AG04449 (cell line): ENCODE measurements at regions not wholly inside any gene's neighbourhood (a gene's known extent, or its start where the extent isn't known, plus 50 kb on each side); places are given as distances from the start of the nearest gene placed in this dataset.

Experiments
- CTCF ChIA-PET: fragments of 350-600 bp; formaldehyde crosslinking; extraction: SDS; loops from one replicate; lab custom pipeline; 2021; ENCODE audit warnings: antibody characterized with exemption; lab: Yijun Ruan, JAX
- POLR2A ChIA-PET: fragments of 400-600, 350-600 bp; formaldehyde crosslinking; extraction: SDS; loops from one replicate; lab custom pipeline; 2020; ENCODE audit warnings: antibody characterized with exemption, inconsistent platforms; lab: Yijun Ruan, JAX
- DNase-seq: peaks from one replicate; pipeline ENCODE4 v3.0.0-alpha.2; 2010; ENCODE audit warnings: low read depth, low spot score
- H3K4me3 ChIP-seq: 2 replicates; pipeline ENCODE4 v1.5.1; 2011; ENCODE audit warnings: low read depth, mild to moderate bottlenecking, control low read depth, low read length
- TF ChIP-seq, protein P1 (sequence below): IDR thresholded peaks from one replicate; pipeline ENCODE4 v1.5.1; 2011; ENCODE audit warnings: mild to moderate bottlenecking, moderate library complexity, low read length, control low read depth, inconsistent platforms; ENCODE audit not compliant: insufficient read depth; ENCODE audit errors: missing control alignments

DNA sequence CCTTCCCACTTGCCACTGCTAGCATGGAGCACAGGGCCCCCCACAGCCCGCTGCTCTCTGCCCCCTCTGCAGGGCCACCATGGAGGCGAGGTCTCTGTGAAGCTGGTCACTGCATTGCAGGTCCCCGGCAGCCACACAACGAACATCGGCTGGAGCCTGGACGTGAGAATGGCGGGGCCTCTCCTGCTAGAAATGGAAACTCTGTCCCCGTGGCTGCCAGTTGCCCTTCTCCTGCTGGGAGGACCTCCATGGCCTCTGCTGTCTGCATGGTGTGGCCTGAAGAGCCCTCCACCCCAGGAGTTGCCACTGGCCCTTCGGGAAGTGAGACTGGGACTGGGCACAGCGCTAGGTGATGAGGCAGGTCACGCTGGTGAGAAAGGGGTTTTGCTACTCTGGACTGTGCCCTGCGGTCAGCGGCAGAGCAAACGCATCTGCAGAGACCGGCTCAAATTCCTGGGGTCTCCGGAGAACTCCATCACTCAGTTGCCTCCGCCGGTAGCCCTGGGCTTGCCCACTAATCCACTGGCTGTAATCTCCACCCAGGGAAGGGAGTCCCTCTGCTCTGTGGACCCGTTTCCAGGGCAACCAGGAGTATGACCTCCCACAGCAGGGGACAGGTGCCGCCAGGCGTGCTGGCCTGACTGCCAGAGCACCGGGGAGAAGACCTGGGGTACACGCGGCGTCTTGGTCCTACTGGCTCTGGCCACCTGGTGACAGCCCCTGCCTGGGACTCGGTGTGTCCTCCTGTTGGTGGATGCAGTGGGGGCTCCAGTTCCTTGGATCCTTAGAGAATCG lies 806.3 kb downstream of the BRD1 start:
- POLR2A ChIA-PET = no interaction called here
- DNase-seq = no peak
- CTCF ChIA-PET = no interaction called here
- no peak overlapping the region for H3K4me3 ChIP-seq
- TF ChIP-seq, protein P1, sequence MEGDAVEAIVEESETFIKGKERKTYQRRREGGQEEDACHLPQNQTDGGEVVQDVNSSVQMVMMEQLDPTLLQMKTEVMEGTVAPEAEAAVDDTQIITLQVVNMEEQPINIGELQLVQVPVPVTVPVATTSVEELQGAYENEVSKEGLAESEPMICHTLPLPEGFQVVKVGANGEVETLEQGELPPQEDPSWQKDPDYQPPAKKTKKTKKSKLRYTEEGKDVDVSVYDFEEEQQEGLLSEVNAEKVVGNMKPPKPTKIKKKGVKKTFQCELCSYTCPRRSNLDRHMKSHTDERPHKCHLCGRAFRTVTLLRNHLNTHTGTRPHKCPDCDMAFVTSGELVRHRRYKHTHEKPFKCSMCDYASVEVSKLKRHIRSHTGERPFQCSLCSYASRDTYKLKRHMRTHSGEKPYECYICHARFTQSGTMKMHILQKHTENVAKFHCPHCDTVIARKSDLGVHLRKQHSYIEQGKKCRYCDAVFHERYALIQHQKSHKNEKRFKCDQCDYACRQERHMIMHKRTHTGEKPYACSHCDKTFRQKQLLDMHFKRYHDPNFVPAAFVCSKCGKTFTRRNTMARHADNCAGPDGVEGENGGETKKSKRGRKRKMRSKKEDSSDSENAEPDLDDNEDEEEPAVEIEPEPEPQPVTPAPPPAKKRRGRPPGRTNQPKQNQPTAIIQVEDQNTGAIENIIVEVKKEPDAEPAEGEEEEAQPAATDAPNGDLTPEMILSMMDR = no peak

DNA sequence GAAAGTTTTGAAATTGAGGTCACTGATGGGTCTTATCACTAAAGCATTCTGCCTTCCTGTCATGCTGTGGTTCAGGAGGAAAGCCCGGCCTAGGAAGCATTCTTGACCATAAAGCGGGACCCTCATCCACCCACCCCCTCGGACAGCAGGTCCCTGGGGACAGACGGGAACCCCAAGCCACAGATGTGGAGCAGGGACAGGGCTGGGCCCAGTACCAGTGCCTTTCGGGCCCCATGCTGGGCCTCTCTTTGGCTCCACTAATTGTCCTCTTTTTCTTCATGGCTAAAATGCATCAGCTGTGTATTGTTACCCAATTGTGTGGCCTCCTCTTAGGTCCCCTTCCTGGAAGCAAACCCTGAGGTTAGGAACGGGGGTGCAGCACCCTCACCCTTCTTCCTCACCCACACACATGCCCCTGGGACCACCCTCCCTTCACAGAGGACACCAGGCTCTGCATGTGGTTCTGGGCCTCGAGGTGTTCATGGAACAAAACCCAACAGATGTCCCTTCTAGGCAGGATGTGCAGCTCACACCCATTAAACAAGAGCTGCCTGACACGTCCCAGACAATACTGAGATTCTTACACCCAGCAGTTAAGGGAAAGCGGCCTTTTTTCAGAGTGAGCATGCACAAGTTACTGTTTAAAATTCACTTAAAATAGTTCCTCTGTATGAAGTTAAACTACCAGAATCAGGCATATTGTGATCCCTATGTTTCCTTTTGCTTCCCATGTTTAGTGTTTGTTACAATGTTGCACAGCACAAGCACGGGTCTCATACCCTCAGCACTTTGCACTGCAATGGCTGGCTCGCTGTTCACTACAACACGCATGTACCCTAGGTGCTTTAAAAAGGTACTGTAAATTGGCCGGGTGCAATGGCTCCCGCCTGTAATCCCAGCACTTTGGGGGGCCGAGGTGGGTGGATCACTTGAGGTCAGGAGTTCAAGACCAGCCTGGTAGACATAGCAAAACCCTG lies 807.6 kb downstream of the BRD1 start:
- DNase-seq = no peak
- TF ChIP-seq, protein P1 = no peak
- no peak overlapping the region for H3K4me3 ChIP-seq
- ChIA-PET POLR2A (no interaction called here), CTCF (no interaction called here)

DNA sequence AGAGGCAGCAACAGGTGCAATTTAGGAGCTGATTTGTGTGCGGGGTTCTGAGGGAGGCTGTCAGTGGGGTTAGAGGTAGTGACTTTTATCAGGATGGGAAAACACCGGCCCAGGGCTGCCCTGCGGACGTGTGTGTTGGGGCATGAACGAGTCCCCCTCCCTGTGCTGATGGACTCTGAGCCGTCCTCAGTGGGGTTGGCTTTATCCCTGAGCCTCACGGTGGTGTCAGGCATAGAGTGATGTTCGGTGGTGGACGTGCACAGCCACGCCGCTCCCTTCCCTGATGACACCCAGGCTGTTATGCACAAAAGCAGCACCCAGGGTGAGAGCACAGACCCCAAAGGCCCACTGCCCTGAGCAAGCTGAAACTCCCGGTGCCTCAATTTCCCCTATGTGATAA lies 809.1 kb downstream of the BRD1 start:
- POLR2A ChIA-PET = no interaction called here
- no peak for DNase-seq
- TF ChIP-seq, protein P1 = no peak
- no peak overlapping the region for H3K4me3 ChIP-seq
- CTCF ChIA-PET = no interaction called here

- TF ChIP-seq, protein P1 = no peak
- ChIA-PET CTCF (no interaction called here), POLR2A (no interaction called here)
These were observed 810.0 kb downstream of the BRD1 start for GRCh38 chr22:49017482-49018329.

DNA sequence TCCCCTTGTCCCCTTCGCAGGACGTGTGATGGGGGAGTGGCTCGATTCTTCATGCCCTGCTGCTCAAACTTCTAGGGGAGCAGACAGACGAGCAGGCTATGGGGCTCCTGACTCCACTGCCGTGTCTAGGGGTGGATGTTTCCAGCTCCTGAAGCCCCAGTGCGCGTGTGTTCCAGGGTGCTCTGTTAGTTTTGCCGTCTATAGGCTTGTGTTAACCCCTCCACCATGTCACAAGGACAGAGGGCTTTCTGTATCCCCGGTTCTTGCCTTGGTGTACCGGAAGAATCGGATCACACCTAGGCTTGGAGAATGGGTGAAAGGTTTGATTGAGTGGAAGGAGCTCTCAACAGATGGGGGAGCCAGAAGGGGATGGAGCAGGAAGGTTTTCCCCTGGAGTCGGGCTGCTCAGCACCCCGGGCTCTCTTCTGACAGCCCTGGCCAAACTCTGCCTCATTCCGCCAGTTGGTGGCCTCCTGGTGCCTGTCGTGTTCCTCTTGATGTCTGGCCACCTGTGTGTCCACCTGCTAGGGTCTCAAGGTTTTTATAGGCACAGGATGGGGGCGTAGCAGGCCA lies 810.7 kb downstream of the BRD1 start:
- DNase-seq = no peak
- POLR2A ChIA-PET = no interaction called here
- CTCF ChIA-PET = no interaction called here
- H3K4me3 ChIP-seq = no peak overlapping the region
- TF ChIP-seq, protein P1 = no peak

More at GRCh38 chr22:49017482-49018329, 810.0 kb downstream of the BRD1 start:
- H3K4me3 ChIP-seq = no peak overlapping the region
- DNase-seq = no peak
